ENCODE measurements at regions not wholly inside any gene's neighbourhood (a gene's known extent, or its start where the extent isn't known, plus 50 kb on each side); places are given as distances from the start of the nearest gene placed in this dataset.
"Not testable (repeated sequence)": the region's sequence is repeated elsewhere in the genome, so short reads cannot be mapped to it uniquely, and the experiment has no call there.

- in situ Hi-C loops (cut with HindIII; ENCODE audit: low pct_unique_long_range_greater_than_20kb, low sequenced_read_pairs): no loop called here
- DNase-seq (ENCODE audit: low read depth, low spot score): no peak
Observed at GRCh38 chr4:149223659-149224058, 592.0 kb downstream of the IQCM start.

GRCh38 chr4:149218672-149219071, 597.0 kb downstream of the IQCM start:
- DNase-seq (ENCODE audit: low read depth, low spot score): no peak
- in situ Hi-C loops (cut with HindIII; ENCODE audit: low pct_unique_long_range_greater_than_20kb, low sequenced_read_pairs): no loop called here

DNA sequence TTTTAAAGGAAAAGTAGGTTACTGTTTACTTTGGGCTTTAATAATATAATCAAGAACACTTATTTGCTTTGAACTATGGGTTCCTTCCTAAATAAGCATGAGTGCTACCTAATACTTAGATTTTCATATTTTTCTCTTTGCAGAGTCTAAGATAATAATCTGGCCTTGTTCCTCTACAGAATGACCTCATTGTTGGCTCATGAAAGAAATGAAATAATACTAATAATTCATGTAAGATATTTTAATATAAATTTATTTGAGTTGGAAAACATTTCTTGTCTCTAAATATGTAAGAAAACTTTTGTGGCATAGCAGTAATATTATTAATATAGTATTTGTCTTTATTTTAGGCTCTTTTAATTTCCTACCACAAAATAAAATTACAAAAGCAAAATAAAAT, 601.3 kb downstream of the IQCM start:
- DNase-seq (ENCODE audit: low read depth, low spot score): no peak
- in situ Hi-C loops (cut with HindIII; ENCODE audit: low pct_unique_long_range_greater_than_20kb, low sequenced_read_pairs): no loop called here

GRCh38 chr4:149211876-149212275, 603.8 kb downstream of the IQCM start:
- no peak for DNase-seq (ENCODE audit: low read depth, low spot score)
- in situ Hi-C loops (cut with HindIII; ENCODE audit: low pct_unique_long_range_greater_than_20kb, low sequenced_read_pairs): no loop called here

- in situ Hi-C loops (cut with HindIII; ENCODE audit: low pct_unique_long_range_greater_than_20kb, low sequenced_read_pairs): no loop called here
- no peak for DNase-seq (ENCODE audit: low read depth, low spot score)
Observed at GRCh38 chr4:149203256-149204001, 612.2 kb downstream of the IQCM start.

DNA sequence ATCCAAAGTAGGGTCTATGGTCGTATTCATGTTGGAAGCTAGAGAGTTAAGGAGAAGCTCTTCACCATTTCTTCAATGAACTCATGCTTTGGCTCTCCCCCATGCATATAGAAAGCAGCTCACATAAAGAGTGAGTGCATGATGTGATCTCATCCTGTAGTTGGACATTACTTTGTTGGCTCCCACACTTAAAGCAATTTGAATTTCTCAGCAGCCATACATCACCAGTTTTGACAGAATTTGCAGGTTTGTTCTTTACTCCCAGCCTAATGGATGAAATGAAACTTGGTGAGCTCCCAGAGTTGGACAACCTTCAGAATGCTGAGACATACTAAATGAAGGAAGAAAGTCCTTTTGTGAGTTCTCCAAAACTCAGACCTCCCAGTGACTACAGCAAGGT, 613.5 kb downstream of the IQCM start:
- no peak for DNase-seq (ENCODE audit: low read depth, low spot score)
- in situ Hi-C loops (cut with HindIII; ENCODE audit: low pct_unique_long_range_greater_than_20kb, low sequenced_read_pairs): no loop called here

DNA sequence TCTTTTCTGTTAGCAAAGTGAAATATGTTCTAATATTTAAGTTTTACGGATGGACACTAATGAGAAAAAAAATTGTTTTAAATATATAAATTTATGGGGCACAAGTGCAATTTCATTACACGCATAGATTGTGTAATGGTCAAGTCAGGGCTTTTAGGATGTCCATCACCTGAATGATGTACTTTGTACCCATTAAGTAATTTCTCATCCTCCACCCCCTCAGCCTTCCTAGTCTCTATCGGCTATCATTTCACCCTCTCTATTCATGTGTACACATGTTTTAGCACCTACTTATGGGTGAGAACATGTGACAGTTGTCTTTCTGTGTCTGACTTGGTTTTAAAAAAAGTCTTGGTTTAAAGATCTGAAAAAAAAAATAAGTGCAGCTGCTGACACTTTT, 616.0 kb downstream of the IQCM start:
- in situ Hi-C loops (cut with HindIII; ENCODE audit: low pct_unique_long_range_greater_than_20kb, low sequenced_read_pairs): no loop called here
- no peak for DNase-seq (ENCODE audit: low read depth, low spot score)

DNA sequence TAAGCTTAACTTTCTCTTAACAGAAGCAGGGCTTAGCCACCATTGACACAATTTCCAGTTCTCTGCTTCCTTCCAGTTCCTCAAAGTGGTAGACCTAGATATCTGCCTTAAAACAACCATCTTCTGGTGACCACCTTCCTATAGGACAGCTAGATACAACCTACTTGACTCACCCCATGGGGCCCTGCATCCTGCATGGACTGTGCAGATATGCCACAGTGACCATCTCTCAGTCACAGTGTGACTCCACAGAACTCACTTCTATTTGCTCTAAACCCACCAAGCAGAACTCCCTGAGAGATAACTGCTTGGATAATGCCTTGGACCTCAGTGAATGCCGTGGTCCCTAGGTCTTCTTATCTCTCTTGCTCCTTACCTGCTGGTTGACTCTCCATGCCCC, 621.6 kb downstream of the IQCM start:
- no peak for DNase-seq (ENCODE audit: low read depth, low spot score)
- in situ Hi-C loops (cut with HindIII; ENCODE audit: low pct_unique_long_range_greater_than_20kb, low sequenced_read_pairs): no loop called here

DNA sequence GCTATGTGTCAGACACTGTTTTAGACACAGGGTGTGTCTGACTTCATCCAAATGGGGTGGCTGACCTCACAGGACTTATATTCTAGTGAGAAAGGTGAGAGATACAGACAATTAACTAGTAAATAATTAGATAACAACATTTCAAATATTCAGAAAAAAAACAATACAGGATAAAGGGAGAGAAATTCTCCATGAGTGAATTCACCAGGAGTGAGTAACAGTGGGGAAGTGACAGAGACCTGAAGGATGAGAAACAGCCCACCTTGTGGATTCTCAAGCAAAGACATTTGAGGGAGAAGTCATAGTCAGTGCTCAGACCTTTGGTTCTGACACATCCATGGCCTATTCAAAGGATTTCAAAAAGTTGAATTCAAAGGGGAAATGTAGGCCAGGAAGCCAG, 627.9 kb downstream of the IQCM start:
- no peak for DNase-seq (ENCODE audit: low read depth, low spot score)
- in situ Hi-C loops (cut with HindIII; ENCODE audit: low pct_unique_long_range_greater_than_20kb, low sequenced_read_pairs): no loop called here

DNA sequence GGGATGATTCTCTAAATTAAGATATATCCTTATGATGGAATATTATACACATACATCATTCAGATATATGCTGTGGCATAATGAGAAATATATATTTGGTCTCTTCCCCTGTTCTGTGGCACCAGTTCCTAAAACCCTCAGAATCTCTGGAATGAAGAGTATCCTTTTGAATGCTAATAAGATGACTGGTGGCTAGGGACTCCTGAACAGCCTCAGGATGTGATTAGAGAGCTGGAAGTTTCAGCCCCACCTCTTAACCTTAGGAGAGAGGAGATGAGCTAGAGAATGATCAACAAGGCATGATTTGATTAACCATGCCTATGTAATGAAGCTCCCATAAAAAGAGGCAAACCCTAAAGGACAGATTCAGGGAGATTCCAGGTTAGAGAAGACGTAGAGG, 632.0 kb downstream of the IQCM start:
- DNase-seq (ENCODE audit: low read depth, low spot score): no peak
- in situ Hi-C loops (cut with HindIII; ENCODE audit: low pct_unique_long_range_greater_than_20kb, low sequenced_read_pairs): no loop called here

DNA sequence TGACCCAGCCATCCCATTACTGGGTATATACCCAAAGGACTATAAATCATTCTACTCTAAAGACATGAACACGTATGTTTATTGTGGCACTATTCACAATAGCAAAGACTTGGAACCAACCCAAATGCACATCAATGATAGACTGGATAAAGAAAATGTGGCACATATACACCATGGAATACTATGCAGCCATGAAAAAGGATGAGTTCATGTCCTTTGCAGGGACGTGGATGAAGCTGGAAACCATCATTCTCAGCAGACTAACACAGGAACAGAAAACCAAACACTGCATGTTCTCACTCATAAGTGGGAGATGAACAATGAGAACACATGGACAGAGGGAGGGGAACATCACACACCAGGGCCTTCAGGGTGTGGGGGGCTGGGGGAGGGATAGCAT, 634.2 kb downstream of the IQCM start:
- DNase-seq (ENCODE audit: low read depth, low spot score); in situ Hi-C loops (cut with HindIII; ENCODE audit: low pct_unique_long_range_greater_than_20kb, low sequenced_read_pairs): not testable (repeated sequence)

GRCh38 chr4:149176039-149176438, 639.6 kb downstream of the IQCM start:
- in situ Hi-C loops (cut with HindIII; ENCODE audit: low pct_unique_long_range_greater_than_20kb, low sequenced_read_pairs): no loop called here
- no peak for DNase-seq (ENCODE audit: low read depth, low spot score)

DNA sequence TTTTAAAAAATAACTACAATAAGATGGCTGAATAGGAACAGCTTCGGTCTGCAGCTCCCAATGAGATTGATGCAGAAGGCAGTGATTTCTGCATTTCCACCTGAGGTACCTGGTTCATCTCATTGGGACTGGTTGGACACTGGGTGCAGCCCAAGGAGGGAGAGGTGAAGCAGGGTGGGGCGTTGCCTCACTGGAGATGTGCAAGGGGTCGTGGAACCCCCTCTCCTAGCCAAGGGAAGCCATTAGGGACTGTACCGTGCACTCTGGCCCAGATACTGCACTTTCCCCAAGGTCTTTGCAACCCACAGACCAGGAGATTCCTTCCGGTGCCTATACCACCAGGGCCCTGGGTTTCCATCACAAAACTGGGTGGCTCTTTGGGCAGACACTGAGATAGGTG, 640.1 kb downstream of the IQCM start:
- DNase-seq (ENCODE audit: low read depth, low spot score): no peak
- in situ Hi-C loops (cut with HindIII; ENCODE audit: low pct_unique_long_range_greater_than_20kb, low sequenced_read_pairs): no loop called here

GRCh38 chr4:149173241-149174013, 642.2 kb downstream of the IQCM start:
- DNase-seq (ENCODE audit: low read depth, low spot score): no peak
- in situ Hi-C loops (cut with HindIII; ENCODE audit: low pct_unique_long_range_greater_than_20kb, low sequenced_read_pairs): no loop called here

GRCh38 chr4:149168645-149169044, 647.0 kb downstream of the IQCM start:
- no peak for DNase-seq (ENCODE audit: low read depth, low spot score)
- in situ Hi-C loops (cut with HindIII; ENCODE audit: low pct_unique_long_range_greater_than_20kb, low sequenced_read_pairs): no loop called here

- no peak for DNase-seq (ENCODE audit: low read depth, low spot score)
- in situ Hi-C loops (cut with HindIII; ENCODE audit: low pct_unique_long_range_greater_than_20kb, low sequenced_read_pairs): no loop called here
Observed at GRCh38 chr4:149166876-149167275, 648.8 kb downstream of the IQCM start.

DNA sequence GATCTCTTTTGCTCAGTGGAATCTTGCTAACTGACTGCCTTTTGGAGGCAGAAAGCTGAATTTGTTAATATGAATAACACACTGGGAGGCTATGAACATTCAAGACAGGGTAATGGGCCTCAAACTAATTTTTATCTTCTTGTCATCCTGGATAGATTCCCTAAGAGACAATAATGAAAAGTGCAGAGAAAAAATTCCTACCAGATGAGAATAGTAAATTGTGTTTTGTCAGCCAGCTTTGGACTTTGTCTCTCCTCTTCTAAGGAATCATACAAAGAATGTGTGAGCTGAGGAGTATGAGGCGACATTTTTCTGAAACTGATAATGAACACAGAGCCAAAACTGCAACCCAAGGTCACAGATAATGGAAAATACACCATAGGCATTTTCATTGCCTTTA, 649.3 kb downstream of the IQCM start:
- in situ Hi-C loops (cut with HindIII; ENCODE audit: low pct_unique_long_range_greater_than_20kb, low sequenced_read_pairs): no loop called here
- no peak for DNase-seq (ENCODE audit: low read depth, low spot score)

DNA sequence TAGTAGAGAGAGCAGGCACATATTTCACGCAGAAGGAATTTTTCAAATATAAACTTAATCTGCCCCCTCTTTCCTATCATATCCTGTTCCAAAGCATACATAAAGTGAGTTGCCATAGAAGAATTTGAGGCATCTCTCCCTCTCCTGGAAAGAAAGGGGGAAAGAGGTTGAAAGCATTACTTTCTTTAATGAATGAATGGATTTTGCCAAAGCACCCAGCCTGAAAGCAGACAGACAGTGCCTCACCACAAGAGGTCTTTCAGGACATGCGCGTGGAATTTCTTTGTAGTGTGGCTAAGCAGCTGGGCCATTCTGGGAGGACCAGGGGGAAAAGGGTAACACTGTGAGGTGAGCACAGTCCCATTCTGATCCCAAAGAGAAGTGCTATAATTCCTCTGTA, 651.4 kb downstream of the IQCM start:
- in situ Hi-C loops (cut with HindIII; ENCODE audit: low pct_unique_long_range_greater_than_20kb, low sequenced_read_pairs): no loop called here
- DNase-seq (ENCODE audit: low read depth, low spot score): no peak

DNA sequence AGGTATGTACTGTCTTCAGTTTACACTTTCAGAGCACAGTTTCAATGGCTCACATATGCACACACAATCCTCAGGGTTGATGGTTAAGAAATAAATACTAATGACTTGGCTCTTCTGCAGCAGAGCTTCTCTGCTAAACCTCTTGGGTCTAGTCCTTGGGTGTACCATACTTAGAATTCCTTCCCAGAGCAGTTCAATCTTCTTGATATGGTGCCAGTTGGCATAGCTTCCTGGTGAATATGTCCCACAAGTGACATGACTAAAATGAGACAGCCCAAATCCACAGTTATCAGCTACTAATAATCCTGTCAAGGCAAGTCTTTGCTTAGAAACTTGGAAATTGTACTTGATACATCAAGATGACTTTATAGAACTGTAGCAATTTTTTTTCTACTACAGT, 654.4 kb downstream of the IQCM start:
- in situ Hi-C loops (cut with HindIII; ENCODE audit: low pct_unique_long_range_greater_than_20kb, low sequenced_read_pairs): no loop called here
- no peak for DNase-seq (ENCODE audit: low read depth, low spot score)

Data from SK-MEL-5 (cell line).